OCI-LY7 (cell line): ENCODE measurements at regions not wholly inside any gene's neighbourhood (a gene's known extent, or its start where the extent isn't known, plus 50 kb on each side); places are given as distances from the start of the nearest gene placed in this dataset.

ENCODE experiments used
- BruUV-seq: library from RNA; stranded (reverse); fragments of 400-500 nt; replicated peaks from 2 replicates; lab custom pipeline; 2021; lab: Mats Ljungman, UMichigan
- CTCF ChIA-PET: fragments of 300-600 bp; sonication (Branson Sonifier 250); formaldehyde crosslinking; loops from one replicate; lab custom pipeline; 2022; ENCODE audit warnings: antibody characterized with exemption; ENCODE audit not compliant: unreplicated experiment; lab: Charles Lee
- POLR2A ChIA-PET: fragments of 300-600 bp; sonication (Branson Sonifier 250); formaldehyde crosslinking; loops from one replicate; lab custom pipeline; 2022; ENCODE audit warnings: antibody characterized with exemption; lab: Charles Lee
- DNase-seq: peaks from one replicate; pipeline ENCODE4 v3.0.0-alpha.2; 2015; ENCODE audit warnings: low spot score
- H2AFZ ChIP-seq: fragments of 200-600 bp; sonication (generic), shearing (Covaris generic); 2 replicates; pipeline ENCODE4 v1.6.1; 2014; ENCODE audit warnings: mild to moderate bottlenecking, antibody characterized with exemption, low read length, moderate library complexity
- H3K27ac ChIP-seq: fragments of 200-600 bp; sonication (generic); 2 replicates; pipeline ENCODE4 v1.5.1; 2014; ENCODE audit warnings: mixed run types, low read depth, mild to moderate bottlenecking, moderate library complexity, low read length, inconsistent platforms; ENCODE audit not compliant: poor library complexity, severe bottlenecking
- H3K36me3 ChIP-seq: fragments of 200-600 bp; sonication (generic); 2 replicates; pipeline ENCODE4 v1.6.1; 2014; ENCODE audit warnings: mild to moderate bottlenecking, antibody characterized with exemption, low read length, moderate library complexity, mixed read lengths; ENCODE audit not compliant: insufficient read depth
- H3K4me1 ChIP-seq: fragments of 200-600 bp; sonication (generic); 2 replicates; pipeline ENCODE4 v1.5.1; 2014; ENCODE audit warnings: mild to moderate bottlenecking, low read length; ENCODE audit not compliant: insufficient read depth, poor library complexity, severe bottlenecking
- H3K4me2 ChIP-seq: fragments of 200-600 bp; sonication (generic); 2 replicates; pipeline ENCODE4 v1.6.1; 2014; ENCODE audit warnings: mild to moderate bottlenecking, low read length
- H3K4me3 ChIP-seq: fragments of 200-600 bp; sonication (generic); 2 replicates; pipeline ENCODE4 v1.5.1; 2014; ENCODE audit warnings: mild to moderate bottlenecking, low read depth, low read length; ENCODE audit not compliant: poor library complexity, severe bottlenecking
- H3K79me2 ChIP-seq: fragments of 200-600 bp; sonication (generic); 2 replicates; pipeline ENCODE4 v1.6.1; 2016; ENCODE audit warnings: low read depth, mild to moderate bottlenecking, low read length, moderate library complexity, mixed read lengths; ENCODE audit not compliant: insufficient read depth
- H3K9me2 ChIP-seq: fragments of 200-600 bp; sonication (generic); 2 replicates; pipeline ENCODE4 v1.6.1; 2016; ENCODE audit warnings: mild to moderate bottlenecking, low read length, mixed read lengths; ENCODE audit not compliant: insufficient read depth
- H3K9me3 ChIP-seq: fragments of 200-600 bp; sonication (generic); 2 replicates; pipeline ENCODE4 v1.6.1; 2014; ENCODE audit warnings: mild to moderate bottlenecking, mixed run types, low read length, mixed read lengths
- H4K20me1 ChIP-seq: fragments of 200-600 bp; sonication (generic); 2 replicates; pipeline ENCODE4 v1.6.1; 2014; ENCODE audit warnings: mild to moderate bottlenecking, antibody characterized with exemption, low read length, moderate library complexity, mixed read lengths; ENCODE audit not compliant: insufficient read depth
- CTCF ChIP-seq: fragments of 200-600 bp; sonication (generic); conservative IDR thresholded peaks from 2 replicates; pipeline ENCODE4 v1.5.1; 2014; ENCODE audit warnings: mild to moderate bottlenecking, antibody characterized with exemption, low read length, moderate library complexity, mixed read lengths
- EZH2phosphoT487 ChIP-seq: fragments of 200-600 bp; sonication (generic); IDR thresholded peaks from 2 replicates; pipeline ENCODE4 v1.6.1; 2018; ENCODE audit warnings: low read depth, borderline replicate concordance, mild to moderate bottlenecking, mixed run types, antibody characterized with exemption, low read length, moderate library complexity, mixed read lengths
- intact Hi-C: fragments of 100-400 bp; cut with micrococcal nuclease; formaldehyde crosslinking; loops from one replicate; pipeline ENCODE4 v1.10.0; 2022; ENCODE audit not compliant: unreplicated experiment

- BruUV-seq: no TSS peak
These were observed 610.1 kb upstream of the NEGR1 start for GRCh38 chr1:72892461-72892860.

GRCh38 chr1:72891976-72892375 is 609.6 kb upstream of the NEGR1 start:
- no peaks in the 10 kb centered on the region for H3K79me2 ChIP-seq
- POLR2A ChIA-PET: interaction anchor here (0.8 kb wide), 1 partner anchor 17 kb away, joined by 3 read pairs; no protein-coding TSS in a partner anchor
- H3K36me3 ChIP-seq: no peaks in the 10 kb centered on the region
- no peaks in the 10 kb centered on the region for H3K9me3 ChIP-seq
- TF ChIP-seq CTCF: no peak
- TF ChIP-seq EZH2phosphoT487: no peak
- no TSS peak for BruUV-seq
- no peaks in the 10 kb centered on the region for H3K9me2 ChIP-seq
- no peak for DNase-seq
- no peaks in the 10 kb centered on the region for H4K20me1 ChIP-seq
- no peak overlapping the region for H3K4me3 ChIP-seq
- CTCF ChIA-PET: no interaction called here
- no peak overlapping the region for H3K4me2 ChIP-seq
- intact Hi-C loops: no loop called here
- no peak overlapping the region for H2AFZ ChIP-seq
- H3K27ac ChIP-seq: no peak overlapping the region
- H3K4me1 ChIP-seq: no peaks in the 10 kb centered on the region

More at GRCh38 chr1:72892461-72892860, 610.1 kb upstream of the NEGR1 start:
- no peak overlapping the region for H3K27ac ChIP-seq
- no peaks in the 10 kb centered on the region for H4K20me1 ChIP-seq
- POLR2A ChIA-PET: no interaction called here
- no peak for DNase-seq
- no peaks in the 10 kb centered on the region for H3K79me2 ChIP-seq
- no peaks in the 10 kb centered on the region for H3K4me1 ChIP-seq
- H3K9me2 ChIP-seq: no peaks in the 10 kb centered on the region
- TF ChIP-seq EZH2phosphoT487 (no peak), CTCF (no peak)
- H3K4me3 ChIP-seq: no peak overlapping the region
- H3K36me3 ChIP-seq: no peaks in the 10 kb centered on the region
- H3K4me2 ChIP-seq: no peak overlapping the region
- intact Hi-C loops: no loop called here
- no peak overlapping the region for H2AFZ ChIP-seq
- CTCF ChIA-PET: no interaction called here
- no peaks in the 10 kb centered on the region for H3K9me3 ChIP-seq

GRCh38 chr1:72885841-72886240 is 603.5 kb upstream of the NEGR1 start:
- no peaks in the 10 kb centered on the region for H3K79me2 ChIP-seq
- no peak for TF ChIP-seq CTCF
- TF ChIP-seq EZH2phosphoT487: no peak
- ChIA-PET POLR2A (no interaction called here), CTCF (no interaction called here)
- no peak overlapping the region for H2AFZ ChIP-seq
- H3K4me1 ChIP-seq: no peaks in the 10 kb centered on the region
- intact Hi-C loops: no loop called here
- no TSS peak for BruUV-seq
- no peak overlapping the region for H3K27ac ChIP-seq
- H3K36me3 ChIP-seq: no peaks in the 10 kb centered on the region
- DNase-seq: no peak
- no peaks in the 10 kb centered on the region for H3K9me2 ChIP-seq
- no peak overlapping the region for H3K4me3 ChIP-seq
- no peak overlapping the region for H3K4me2 ChIP-seq
- no peaks in the 10 kb centered on the region for H4K20me1 ChIP-seq
- no peaks in the 10 kb centered on the region for H3K9me3 ChIP-seq
